ENCODE measurements at regions not wholly inside any gene's neighbourhood (a gene's known extent, or its start where the extent isn't known, plus 50 kb on each side); places are given as distances from the start of the nearest gene placed in this dataset.

GRCh38 chr13:70469077-70469476 is 360.8 kb upstream of the KLHL1 start:
- TF ChIP-seq SUZ12 (IDR thresholded peaks at IDR 0.05; ENCODE audit: extremely low read depth, insufficient read depth, insufficient read length) (no peak), ZNF274 (IDR thresholded peaks at IDR 0.05; ENCODE audit: low read depth, low read length) (no peak), YY1 (IDR thresholded peaks at IDR 0.05; ENCODE audit: insufficient read depth, insufficient read length) (no peak)
